Neural cell (in vitro differentiated cells): ENCODE measurements at regions not wholly inside any gene's neighbourhood (a gene's known extent, or its start where the extent isn't known, plus 50 kb on each side); places are given as distances from the start of the nearest gene placed in this dataset.

Experiments
- EP300 ChIP-seq: fragments of 450-650 bp; conservative IDR thresholded peaks from 2 replicates; pipeline ENCODE4 v1.6.1; 2014; ENCODE audit warnings: antibody characterized with exemption, mild to moderate bottlenecking, moderate library complexity; ENCODE audit not compliant: poor library complexity, severe bottlenecking
- EZH2 ChIP-seq: fragments of 200-600, 300-800 bp; shearing (Covaris generic), sonication (generic); IDR thresholded peaks from 2 replicates; pipeline ENCODE4 v1.6.1; 2014; ENCODE audit warnings: antibody characterized with exemption, low read length, borderline replicate concordance, mild to moderate bottlenecking; ENCODE audit not compliant: insufficient read depth, poor library complexity, severe bottlenecking
- POLR2AphosphoS5 ChIP-seq: IDR thresholded peaks from 2 replicates; pipeline ENCODE4 v1.6.1; 2012
- RAD21 ChIP-seq: fragments of 450-650 bp; conservative IDR thresholded peaks from 2 replicates; pipeline ENCODE4 v1.6.1; 2014; ENCODE audit warnings: antibody characterized with exemption, mild to moderate bottlenecking, moderate library complexity
- TF ChIP-seq, protein P1 (sequence below): fragments of 450-650 bp; IDR thresholded peaks from 2 replicates; pipeline ENCODE4 v1.5.1; 2014; ENCODE audit warnings: antibody characterized with exemption, mild to moderate bottlenecking, moderate library complexity; ENCODE audit not compliant: poor library complexity, severe bottlenecking
- TF ChIP-seq, protein P2 (sequence below): IDR thresholded peaks from 2 replicates; pipeline ENCODE4 v1.6.1; 2012; ENCODE audit warnings: borderline replicate concordance

DNA sequence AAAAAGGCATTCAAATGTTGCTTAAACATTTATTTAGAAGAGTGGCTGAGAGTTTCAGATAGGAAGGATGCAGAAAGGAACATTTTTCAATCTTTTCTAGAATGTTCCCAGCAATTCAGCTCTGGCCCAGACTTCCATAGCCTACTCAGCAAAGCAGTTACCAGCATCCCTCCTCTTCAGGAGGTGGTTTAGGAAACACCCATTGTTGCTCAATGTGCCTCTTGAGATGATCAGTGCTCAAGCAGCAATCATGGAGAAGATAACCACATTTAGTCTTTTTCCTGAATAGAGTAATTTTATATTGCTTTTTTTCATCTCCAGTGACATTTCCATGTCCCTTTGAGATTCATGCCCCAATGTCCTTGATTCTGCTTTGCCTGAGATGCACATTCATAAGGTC is 328.7 kb upstream of the PPARGC1A start:
- TF ChIP-seq, protein P1, sequence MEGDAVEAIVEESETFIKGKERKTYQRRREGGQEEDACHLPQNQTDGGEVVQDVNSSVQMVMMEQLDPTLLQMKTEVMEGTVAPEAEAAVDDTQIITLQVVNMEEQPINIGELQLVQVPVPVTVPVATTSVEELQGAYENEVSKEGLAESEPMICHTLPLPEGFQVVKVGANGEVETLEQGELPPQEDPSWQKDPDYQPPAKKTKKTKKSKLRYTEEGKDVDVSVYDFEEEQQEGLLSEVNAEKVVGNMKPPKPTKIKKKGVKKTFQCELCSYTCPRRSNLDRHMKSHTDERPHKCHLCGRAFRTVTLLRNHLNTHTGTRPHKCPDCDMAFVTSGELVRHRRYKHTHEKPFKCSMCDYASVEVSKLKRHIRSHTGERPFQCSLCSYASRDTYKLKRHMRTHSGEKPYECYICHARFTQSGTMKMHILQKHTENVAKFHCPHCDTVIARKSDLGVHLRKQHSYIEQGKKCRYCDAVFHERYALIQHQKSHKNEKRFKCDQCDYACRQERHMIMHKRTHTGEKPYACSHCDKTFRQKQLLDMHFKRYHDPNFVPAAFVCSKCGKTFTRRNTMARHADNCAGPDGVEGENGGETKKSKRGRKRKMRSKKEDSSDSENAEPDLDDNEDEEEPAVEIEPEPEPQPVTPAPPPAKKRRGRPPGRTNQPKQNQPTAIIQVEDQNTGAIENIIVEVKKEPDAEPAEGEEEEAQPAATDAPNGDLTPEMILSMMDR, result no peak
- TF ChIP-seq POLR2AphosphoS5 (no peak), RAD21 (no peak), EZH2 (no peak), EP300 (no peak)
- TF ChIP-seq, protein P2, sequence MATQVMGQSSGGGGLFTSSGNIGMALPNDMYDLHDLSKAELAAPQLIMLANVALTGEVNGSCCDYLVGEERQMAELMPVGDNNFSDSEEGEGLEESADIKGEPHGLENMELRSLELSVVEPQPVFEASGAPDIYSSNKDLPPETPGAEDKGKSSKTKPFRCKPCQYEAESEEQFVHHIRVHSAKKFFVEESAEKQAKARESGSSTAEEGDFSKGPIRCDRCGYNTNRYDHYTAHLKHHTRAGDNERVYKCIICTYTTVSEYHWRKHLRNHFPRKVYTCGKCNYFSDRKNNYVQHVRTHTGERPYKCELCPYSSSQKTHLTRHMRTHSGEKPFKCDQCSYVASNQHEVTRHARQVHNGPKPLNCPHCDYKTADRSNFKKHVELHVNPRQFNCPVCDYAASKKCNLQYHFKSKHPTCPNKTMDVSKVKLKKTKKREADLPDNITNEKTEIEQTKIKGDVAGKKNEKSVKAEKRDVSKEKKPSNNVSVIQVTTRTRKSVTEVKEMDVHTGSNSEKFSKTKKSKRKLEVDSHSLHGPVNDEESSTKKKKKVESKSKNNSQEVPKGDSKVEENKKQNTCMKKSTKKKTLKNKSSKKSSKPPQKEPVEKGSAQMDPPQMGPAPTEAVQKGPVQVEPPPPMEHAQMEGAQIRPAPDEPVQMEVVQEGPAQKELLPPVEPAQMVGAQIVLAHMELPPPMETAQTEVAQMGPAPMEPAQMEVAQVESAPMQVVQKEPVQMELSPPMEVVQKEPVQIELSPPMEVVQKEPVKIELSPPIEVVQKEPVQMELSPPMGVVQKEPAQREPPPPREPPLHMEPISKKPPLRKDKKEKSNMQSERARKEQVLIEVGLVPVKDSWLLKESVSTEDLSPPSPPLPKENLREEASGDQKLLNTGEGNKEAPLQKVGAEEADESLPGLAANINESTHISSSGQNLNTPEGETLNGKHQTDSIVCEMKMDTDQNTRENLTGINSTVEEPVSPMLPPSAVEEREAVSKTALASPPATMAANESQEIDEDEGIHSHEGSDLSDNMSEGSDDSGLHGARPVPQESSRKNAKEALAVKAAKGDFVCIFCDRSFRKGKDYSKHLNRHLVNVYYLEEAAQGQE, result no peak
